Left kidney (tissue), 1 donor: ENCODE measurements at regions not wholly inside any gene's neighbourhood (a gene's known extent, or its start where the extent isn't known, plus 50 kb on each side); places are given as distances from the start of the nearest gene placed in this dataset.
"Not testable (repeated sequence)": the region's sequence is repeated elsewhere in the genome, so short reads cannot be mapped to it uniquely, and the experiment has no call there.

Source experiments
- DNase-seq: peaks from one replicate; pipeline ENCODE4 v3.0.0-alpha.2; 2013

- no peak for DNase-seq
These were observed 241.6 kb upstream of the SGCG start for GRCh38 chr13:22939157-22939556.

DNA sequence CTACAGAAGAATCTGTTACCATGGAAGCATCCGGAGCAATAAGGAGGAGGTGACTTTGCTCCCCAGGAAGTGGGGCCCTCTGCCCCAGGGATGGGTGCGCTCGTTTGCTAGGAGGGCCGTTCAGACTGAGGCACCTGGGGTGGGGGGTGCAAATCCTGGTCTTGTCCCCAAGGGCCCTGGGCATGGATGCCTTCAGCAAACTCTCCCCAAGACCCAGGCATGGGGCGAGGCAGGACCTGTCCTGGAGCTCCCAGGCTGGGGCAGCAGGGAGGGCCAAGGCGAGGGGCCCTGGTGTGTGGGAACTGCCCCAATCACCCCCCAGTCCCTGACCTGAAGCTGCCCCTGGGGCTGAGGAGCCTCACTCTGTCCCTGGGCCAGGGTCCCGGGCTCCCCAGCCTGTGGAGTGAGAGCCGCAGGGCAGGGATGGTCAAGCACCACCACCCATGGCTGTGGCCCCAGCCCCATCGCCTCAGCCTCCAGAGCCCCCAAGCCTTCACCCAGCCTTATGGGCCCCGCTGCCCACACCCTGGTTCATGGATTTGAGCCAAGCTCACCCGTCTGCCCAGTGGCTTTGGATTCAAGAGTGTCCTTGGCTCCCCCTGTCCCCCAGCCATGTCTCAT, 240.6 kb upstream of the SGCG start:
- DNase-seq = no peak

DNA sequence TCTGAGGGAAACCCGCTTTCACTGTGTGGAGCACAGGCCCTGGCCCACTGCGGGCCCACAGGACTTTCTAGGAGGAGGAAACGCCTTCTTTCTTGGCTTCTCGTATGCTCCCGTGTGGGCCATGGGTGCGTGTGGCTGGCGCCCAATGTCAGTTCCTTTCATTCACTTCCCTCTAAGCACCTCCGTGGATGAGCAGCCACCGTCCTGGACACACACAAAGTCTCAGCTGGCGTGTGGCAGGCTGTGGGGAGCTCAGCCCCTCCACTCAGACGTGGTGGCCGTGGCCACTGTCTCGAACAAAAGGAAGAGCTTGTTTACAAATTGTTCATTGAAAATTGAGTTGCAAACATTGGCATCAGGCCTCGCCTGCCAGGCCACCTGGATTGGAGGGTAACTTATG, 240.0 kb upstream of the SGCG start:
- no peak for DNase-seq

DNA sequence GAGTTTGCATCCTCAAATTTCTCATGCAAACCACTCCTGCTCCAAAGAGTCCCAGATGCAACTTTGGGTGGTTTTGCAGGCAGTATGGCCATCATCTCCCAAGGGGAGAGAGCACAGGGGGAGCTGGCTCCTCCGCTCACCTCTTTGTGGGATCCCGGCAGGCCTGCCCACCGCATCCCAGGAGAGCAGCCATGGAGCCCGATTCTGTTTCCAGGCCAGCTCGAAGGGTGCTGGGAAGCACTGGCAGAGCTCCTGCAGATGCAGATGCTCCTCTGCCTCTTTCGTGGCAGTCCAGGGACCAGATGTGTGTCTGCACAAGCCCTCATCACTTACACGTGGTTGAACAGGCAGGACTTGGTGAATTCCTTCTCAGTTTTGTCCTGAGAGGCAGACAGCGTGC, 239.3 kb upstream of the SGCG start:
- DNase-seq = not testable (repeated sequence)

DNA sequence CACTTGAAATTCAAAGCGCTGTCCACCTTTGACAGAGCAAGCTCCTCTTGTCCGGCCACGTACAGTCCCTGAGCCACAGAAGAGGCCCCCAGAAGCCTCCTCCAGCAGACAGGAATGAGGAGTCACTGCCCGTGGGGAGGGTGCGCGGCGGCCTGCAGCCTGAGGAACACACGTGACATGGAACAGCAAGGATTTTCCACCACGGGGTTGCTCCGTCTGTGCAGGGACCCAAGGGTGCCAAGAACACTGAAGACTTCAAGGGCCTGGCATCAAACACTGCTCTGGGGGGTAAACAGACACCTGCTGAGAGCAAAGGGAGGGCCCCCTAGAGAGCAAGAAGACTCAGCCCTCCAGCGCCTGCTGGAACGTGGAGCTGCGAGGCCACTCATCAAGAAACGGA, 237.9 kb upstream of the SGCG start:
- not testable (repeated sequence) for DNase-seq

DNA sequence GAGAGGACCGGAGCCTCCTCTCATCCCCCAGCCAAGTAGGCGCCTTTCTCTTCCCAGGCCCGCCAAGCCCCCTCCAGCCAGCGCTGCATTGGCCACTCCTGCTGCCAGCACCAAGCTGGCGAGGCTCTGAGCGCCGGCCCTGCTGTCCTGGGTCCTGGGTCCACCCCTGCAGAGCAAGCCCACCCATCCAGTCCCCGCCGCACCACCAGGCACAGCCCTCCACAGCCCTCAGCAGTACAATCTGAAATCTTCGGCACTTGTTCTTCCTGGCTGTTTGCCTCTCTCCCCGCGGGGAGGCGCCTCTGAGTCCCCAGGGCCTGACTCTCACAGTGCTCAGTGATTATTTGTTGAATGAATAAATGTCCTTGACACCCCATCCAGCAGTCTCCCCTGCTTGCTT, 236.4 kb upstream of the SGCG start:
- DNase-seq = no peak

DNA sequence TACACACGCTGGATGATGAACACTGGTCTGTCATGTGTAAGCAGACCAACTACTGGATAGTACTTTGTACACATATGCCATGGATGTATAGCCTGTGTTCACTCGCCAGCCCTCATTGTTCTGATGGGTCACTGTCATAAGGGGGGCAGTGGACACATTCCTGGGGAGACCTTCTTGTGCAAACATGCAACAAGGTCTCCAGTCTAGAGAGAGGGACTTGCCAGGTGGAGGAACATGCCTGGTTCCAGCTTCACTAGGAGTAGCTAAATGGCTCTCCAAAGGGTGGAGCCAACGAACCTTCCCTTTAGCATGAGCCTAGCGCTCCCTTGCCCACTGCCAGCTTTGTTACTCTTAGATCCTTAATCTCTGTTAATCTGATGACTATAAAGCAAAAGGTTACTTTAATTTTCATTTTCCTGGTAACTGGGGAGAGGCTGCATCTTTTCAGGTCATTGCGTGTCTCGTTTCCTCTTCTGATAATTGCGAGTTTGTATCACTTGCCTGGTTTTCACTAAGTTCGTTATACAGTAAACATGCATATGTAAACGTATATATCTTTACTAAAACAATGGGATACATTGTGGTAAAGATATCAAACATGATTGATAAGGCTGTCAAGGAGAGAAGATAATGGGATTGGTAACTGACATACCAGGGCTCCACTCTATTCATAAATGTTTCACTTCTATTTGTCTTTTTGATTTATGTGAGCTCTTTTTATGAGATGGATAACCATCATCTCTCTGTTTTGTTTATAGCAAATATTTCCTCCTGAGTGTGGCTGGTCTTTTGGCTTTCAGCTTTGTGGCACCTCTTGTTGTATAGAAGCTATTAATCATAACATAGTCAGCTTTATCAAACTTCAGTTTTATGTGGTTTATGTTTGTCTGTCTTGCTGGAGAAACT, 235.2 kb upstream of the SGCG start:
- DNase-seq = no peak

- DNase-seq = no peak
These were observed 232.4 kb upstream of the SGCG start for GRCh38 chr13:22948421-22948820.

GRCh38 chr13:22952018-22952417, 228.8 kb upstream of the SGCG start:
- not testable (repeated sequence) for DNase-seq

DNA sequence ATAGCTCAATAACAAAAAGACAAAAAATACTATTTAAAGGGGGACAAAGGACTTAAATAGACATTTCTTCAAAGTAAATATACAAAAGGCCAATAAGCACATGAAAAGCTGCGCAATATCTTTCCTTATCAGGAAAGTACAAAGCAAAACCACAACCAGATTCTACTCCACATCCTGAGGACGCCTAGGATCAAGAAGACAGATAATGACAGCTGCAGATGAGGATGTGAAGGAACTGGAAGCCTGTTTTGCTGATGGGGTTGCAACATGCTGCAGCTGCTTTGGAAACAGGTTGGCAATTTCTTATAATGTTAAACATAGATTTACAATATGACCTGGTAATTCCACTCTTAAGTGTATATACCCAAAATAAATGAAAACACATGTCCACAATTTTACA, 225.6 kb upstream of the SGCG start:
- not testable (repeated sequence) for DNase-seq

DNA sequence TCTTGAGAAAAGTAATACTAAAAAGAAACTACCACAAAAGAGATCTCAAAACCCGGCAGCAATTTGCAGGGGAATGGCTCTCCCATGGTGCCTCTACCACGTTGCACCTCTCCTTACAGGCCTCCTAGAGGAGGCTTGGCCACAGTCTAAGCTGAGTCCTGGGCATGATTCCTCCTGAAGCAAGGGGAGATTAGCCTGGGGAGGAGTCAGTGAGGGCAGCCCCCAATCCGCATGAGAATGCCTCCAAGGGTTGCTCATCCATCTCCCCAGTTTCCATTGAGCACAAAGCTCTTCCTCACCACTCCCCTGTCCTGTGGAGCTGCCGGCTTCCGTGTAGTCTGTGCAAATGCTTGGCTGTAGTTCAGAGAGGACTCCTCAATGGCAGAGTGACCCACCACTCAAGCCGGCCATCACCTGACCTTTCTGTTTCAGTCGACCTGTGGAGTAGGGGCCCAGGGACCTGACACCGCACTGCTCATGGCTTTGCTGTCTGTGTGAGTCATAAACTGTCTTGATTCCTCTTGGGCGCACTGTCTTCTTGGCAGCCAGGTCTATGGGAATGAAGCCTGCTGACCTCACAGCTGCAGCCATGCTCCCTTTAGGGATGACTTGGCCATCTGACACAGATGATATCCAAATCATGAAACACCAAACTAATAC, 224.2 kb upstream of the SGCG start:
- DNase-seq = not testable (repeated sequence)

- not testable (repeated sequence) for DNase-seq
These were observed 220.9 kb upstream of the SGCG start for GRCh38 chr13:22959859-22960258.

- DNase-seq = no peak
These were observed 220.0 kb upstream of the SGCG start for GRCh38 chr13:22960827-22961226.

GRCh38 chr13:22961342-22961741, 219.4 kb upstream of the SGCG start:
- not testable (repeated sequence) for DNase-seq

GRCh38 chr13:22961835-22962537, 218.8 kb upstream of the SGCG start:
- no peak for DNase-seq

DNA sequence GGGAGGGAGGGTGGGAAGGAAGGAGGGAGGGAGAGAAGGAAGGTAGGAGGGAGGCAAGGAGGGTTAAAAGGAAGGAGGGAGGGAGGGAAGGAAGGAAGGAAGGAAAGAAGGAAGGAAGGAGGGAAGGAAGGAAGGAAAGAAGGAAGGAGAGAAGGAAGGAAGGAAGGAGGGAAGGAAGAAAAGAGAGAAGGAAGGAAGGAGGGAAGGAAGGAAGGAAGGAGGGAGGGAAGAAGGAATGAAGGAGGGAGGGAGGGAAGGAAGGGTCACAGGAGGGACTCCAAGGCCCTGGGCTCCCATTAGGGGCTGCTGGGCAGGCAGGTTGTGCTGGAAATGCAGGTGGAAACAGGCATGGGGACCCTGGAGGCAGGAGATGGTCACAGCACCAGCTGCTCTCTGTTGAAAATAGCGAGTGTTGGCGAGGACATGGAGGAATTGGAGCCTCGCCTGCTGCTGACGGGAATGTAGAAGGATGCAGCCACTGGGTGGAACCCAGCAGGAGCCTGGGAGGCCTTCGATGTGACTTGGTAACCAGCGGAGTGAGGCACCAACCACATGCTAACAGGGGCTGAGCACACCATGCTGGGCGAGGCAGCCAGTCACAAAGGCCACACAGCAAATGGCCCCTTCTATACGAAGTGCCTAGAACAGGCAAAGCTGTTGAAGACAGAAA, 217.3 kb upstream of the SGCG start:
- not testable (repeated sequence) for DNase-seq

GRCh38 chr13:22964245-22964966, 216.4 kb upstream of the SGCG start:
- no peak for DNase-seq

- DNase-seq = not testable (repeated sequence)
These were observed 215.5 kb upstream of the SGCG start for GRCh38 chr13:22965011-22965857.

DNA sequence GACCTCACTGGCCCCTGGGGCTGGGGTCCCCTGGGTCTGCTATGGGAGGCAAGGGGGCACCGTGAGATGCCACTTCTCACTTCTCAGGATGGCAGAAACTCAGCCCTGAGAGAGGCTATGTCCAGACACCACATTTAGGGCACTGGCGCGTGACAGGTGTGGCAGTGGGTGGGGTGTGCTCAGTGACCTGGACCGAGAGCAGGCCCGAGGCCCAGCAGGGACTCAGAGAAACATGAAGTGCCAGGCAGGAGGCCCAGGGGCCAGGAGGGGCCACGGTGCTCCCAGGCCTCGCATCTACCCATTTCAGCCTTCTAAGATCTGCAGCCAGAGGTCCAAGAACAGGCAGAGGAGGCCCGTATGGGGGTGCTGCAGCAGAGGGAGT, 214.9 kb upstream of the SGCG start:
- not testable (repeated sequence) for DNase-seq

DNA sequence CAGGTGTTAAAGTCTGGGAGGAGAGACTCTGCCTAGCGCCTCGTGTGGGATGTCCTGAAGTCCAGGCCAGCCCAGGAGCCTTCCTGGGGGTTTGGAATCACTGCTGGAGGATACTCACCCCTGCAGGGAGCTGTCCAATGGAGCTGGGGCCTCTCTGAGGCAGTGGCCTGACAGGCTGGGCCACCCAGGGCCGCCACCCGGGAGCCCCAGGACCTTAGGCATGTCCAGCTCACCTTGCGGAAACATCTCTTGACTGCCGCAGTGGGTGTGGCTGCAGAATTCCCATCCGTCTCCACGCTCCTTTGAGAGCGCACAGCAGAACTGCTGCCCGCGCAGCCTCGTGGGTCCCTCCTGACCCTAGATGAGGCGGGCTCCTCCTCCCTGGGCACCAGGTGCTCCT, 214.0 kb upstream of the SGCG start:
- DNase-seq = not testable (repeated sequence)
